ENCODE measurements at regions not wholly inside any gene's neighbourhood (a gene's known extent, or its start where the extent isn't known, plus 50 kb on each side); places are given as distances from the start of the nearest gene placed in this dataset.
"Not testable (repeated sequence)": the region's sequence is repeated elsewhere in the genome, so short reads cannot be mapped to it uniquely, and the experiment has no call there.

DNA sequence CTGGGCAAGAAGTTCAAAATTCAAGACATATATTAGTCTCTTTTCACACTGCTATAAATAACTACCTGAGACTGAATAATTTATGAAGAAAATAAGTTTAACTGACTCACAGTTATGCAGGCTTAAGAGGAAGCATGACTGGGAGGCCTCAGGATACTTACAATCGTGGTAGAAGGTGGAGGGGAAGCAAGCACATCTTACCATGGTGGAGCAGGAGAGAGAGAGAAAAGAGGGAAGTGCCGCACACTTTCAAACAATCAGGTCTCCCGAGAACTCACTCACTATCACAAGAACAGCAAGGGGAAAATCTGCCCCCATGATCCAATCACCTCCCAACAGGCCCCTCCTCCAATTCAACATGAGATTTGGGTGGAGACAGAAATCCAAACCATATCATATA is 273.3 kb upstream of the RASGEF1B start:
- no peak overlapping the region for H3K4me3 ChIP-seq (ENCODE audit: low read depth, low read length)

GRCh38 chr4:81743731-81744435 is 272.2 kb upstream of the RASGEF1B start:
- H3K4me3 ChIP-seq (ENCODE audit: low read depth, low read length): no peak overlapping the region

DNA sequence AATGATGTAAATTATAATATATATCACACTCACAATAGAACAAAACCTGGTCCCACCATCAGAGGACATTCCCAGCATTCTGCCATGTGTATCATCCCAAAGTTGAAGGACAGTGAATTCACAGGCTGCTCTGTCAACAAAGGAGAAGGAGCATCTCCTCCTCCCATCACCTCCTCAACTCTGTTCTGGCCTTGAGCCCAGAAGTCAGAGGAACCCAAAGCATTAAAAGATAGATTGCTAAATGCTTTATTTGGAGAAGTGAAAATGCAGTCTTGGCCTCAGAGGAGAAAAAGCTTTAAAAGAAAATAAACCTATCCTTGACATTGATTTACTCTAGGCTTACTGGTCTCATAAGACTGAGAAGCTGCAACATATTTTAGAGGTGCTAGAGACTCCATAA is 268.8 kb upstream of the RASGEF1B start:
- H3K4me3 ChIP-seq (ENCODE audit: low read depth, low read length): no peak overlapping the region

- no peak overlapping the region for H3K4me3 ChIP-seq (ENCODE audit: low read depth, low read length)
Observed at GRCh38 chr4:81738891-81739290, 267.2 kb upstream of the RASGEF1B start.

- no peak overlapping the region for H3K4me3 ChIP-seq (ENCODE audit: low read depth, low read length)
Observed at GRCh38 chr4:81737865-81738559, 266.3 kb upstream of the RASGEF1B start.

- H3K4me3 ChIP-seq (ENCODE audit: low read depth, low read length): no peak overlapping the region
Observed at GRCh38 chr4:81736324-81736723, 264.6 kb upstream of the RASGEF1B start.

DNA sequence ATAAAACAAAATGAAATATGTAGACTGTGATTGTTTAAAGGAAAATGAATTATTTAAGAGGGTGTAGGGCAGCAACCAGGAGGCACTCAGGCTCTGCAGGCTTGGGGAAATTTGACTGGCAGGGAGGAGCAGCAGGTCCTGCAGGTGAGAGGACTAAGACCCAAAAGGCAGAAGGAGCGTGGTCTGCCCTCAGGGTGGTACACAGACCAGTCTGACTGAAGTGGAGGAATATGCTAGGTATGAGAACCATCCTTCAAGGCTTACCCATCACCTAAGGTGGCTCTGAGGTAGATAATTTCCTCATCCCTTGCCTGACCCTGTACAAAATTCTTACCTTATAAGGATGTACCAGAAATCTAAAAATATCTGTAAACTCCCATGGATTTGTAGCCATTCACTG is 261.3 kb upstream of the RASGEF1B start:
- no peak overlapping the region for H3K4me3 ChIP-seq (ENCODE audit: low read depth, low read length)

GRCh38 chr4:81724925-81725329 is 253.2 kb upstream of the RASGEF1B start:
- H3K4me3 ChIP-seq (ENCODE audit: low read depth, low read length): no peak overlapping the region

GRCh38 chr4:81723927-81724587 is 252.3 kb upstream of the RASGEF1B start:
- no peak overlapping the region for H3K4me3 ChIP-seq (ENCODE audit: low read depth, low read length)

DNA sequence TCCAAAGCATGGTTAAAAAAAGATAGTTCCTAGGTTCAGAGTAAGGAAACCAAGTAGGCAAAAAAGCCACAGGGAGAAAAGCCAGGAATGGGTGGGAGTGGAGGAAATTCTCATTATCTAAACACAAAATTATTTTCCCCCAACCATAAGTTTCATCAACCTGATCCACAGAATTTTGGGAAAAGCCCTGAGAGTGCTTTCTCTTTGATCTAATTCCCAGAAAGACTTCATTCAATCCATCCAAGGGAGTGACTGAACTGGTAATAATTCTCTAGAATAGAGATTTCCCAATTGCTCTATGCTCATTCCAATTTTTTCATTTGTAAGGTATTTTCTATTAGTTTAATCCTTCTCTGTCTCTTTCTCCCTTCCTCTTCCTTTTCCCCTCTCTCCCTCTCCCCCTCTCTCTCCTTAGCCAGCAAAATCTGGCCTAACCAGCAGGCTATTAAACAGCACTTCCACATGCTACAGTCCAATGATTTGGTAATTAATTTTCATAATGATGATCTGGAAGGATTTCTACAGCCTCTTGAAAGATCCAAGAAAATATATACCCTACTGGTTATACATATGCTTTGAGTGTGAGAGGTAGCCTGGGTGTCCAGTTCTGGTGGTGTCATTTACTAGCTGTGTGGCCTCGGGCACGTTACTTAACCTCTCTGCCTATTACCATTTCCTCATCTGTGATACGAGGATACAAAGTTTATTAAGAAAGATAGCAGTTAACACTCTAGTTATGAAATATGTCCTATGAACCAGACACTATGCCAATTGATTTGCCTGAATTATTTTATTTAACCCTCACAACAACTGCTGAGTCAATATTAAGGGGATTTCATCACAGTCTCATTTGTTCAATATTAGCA is 251.5 kb upstream of the RASGEF1B start:
- H3K4me3 ChIP-seq (ENCODE audit: low read depth, low read length): no peak overlapping the region

- no peak overlapping the region for H3K4me3 ChIP-seq (ENCODE audit: low read depth, low read length)
Observed at GRCh38 chr4:81722290-81722851, 250.7 kb upstream of the RASGEF1B start.

- H3K4me3 ChIP-seq (ENCODE audit: low read depth, low read length): no peak overlapping the region
Observed at GRCh38 chr4:81715757-81716156, 244.1 kb upstream of the RASGEF1B start.

GRCh38 chr4:81715357-81715756 is 243.7 kb upstream of the RASGEF1B start:
- H3K4me3 ChIP-seq (ENCODE audit: low read depth, low read length): not testable (repeated sequence)

- H3K4me3 ChIP-seq (ENCODE audit: low read depth, low read length): no peak overlapping the region
Observed at GRCh38 chr4:81714291-81714690, 242.6 kb upstream of the RASGEF1B start.

GRCh38 chr4:81712714-81713113 is 241.0 kb upstream of the RASGEF1B start:
- H3K4me3 ChIP-seq (ENCODE audit: low read depth, low read length): no peak overlapping the region

DNA sequence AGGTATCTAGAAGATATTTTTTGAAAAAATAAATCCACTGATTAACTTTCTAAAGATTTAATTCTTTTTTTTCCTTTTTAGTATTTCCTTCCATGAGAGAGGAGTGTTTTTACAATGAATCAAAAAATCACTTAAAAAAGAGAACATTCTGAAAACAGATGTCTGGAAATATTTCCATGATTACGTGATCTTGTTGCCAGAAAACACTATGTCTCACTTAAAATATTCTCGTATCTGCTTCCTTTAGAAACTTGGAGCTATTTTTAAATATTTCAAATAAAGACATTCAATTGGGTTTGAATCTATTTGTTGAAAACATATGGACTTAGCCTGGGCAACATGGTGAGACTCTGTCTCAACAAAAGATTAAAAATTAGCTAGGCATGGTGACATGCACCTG is 232.8 kb upstream of the RASGEF1B start:
- H3K4me3 ChIP-seq (ENCODE audit: low read depth, low read length): no peak overlapping the region

DNA sequence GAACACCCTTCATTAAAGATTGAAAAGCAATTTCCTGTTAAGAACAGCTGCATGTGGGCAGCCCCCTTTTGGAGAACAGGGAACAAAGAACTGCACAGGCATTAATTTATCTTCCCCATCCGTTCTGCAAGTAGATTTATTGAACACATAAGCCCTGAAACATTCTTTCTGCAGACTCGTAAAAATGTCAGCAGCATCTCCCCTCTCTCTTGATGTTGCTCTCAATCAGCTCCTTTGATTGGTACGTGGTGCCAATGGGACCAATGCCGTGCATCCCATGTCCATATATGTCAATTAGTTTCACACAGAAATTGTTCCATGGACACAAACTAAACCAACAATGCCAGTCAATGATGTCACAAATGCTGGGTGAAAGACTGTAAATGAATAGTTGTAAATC is 228.5 kb upstream of the RASGEF1B start:
- H3K4me3 ChIP-seq (ENCODE audit: low read depth, low read length): no peak overlapping the region

GRCh38 chr4:81698538-81699296 is 227.0 kb upstream of the RASGEF1B start:
- H3K4me3 ChIP-seq (ENCODE audit: low read depth, low read length): no peak overlapping the region

- no peak overlapping the region for H3K4me3 ChIP-seq (ENCODE audit: low read depth, low read length)
Observed at GRCh38 chr4:81694176-81694913, 222.6 kb upstream of the RASGEF1B start.
